ENCODE measurements at regions not wholly inside any gene's neighbourhood (a gene's known extent, or its start where the extent isn't known, plus 50 kb on each side); places are given as distances from the start of the nearest gene placed in this dataset.

- no peak for DNase-seq (ENCODE audit: low spot score)
Measured at GRCh38 chr6:12381587-12381986, 91.4 kb downstream of the EDN1 start.

GRCh38 chr6:12383448-12383847, 93.3 kb downstream of the EDN1 start:
- DNase-seq (ENCODE audit: low spot score) = no peak

- peak; percentile 71 for DNase-seq (ENCODE audit: low spot score)
Measured at GRCh38 chr6:12384357-12384912, 94.3 kb downstream of the EDN1 start.

GRCh38 chr6:12385316-12385715, 95.2 kb downstream of the EDN1 start:
- no peak for DNase-seq (ENCODE audit: low spot score)

- no peak for DNase-seq (ENCODE audit: low spot score)
Measured at GRCh38 chr6:12386816-12387215, 96.7 kb downstream of the EDN1 start.

GRCh38 chr6:12391472-12391871, 101.3 kb downstream of the EDN1 start:
- no peak for DNase-seq (ENCODE audit: low spot score)

GRCh38 chr6:12392490-12392889, 102.3 kb downstream of the EDN1 start:
- DNase-seq (ENCODE audit: low spot score) = no peak

GRCh38 chr6:12393100-12393499, 102.9 kb downstream of the EDN1 start:
- no peak for DNase-seq (ENCODE audit: low spot score)

- no peak for DNase-seq (ENCODE audit: low spot score)
Measured at GRCh38 chr6:12394170-12394569, 104.0 kb downstream of the EDN1 start.

- no peak for DNase-seq (ENCODE audit: low spot score)
Measured at GRCh38 chr6:12395898-12396297, 105.7 kb downstream of the EDN1 start.

GRCh38 chr6:12401200-12401599, 111.0 kb downstream of the EDN1 start:
- DNase-seq (ENCODE audit: low spot score) = no peak

- DNase-seq (ENCODE audit: low spot score) = no peak
Measured at GRCh38 chr6:12403201-12403826, 113.2 kb downstream of the EDN1 start.

GRCh38 chr6:12403947-12404647, 113.9 kb downstream of the EDN1 start:
- DNase-seq (ENCODE audit: low spot score) = no peak

- no peak for DNase-seq (ENCODE audit: low spot score)
Measured at GRCh38 chr6:12404651-12405050, 114.5 kb downstream of the EDN1 start.

GRCh38 chr6:12408752-12409151, 118.6 kb downstream of the EDN1 start:
- no peak for DNase-seq (ENCODE audit: low spot score)

GRCh38 chr6:12410946-12411345, 120.8 kb downstream of the EDN1 start:
- no peak for DNase-seq (ENCODE audit: low spot score)

GRCh38 chr6:12414096-12414675, 124.0 kb downstream of the EDN1 start:
- no peak for DNase-seq (ENCODE audit: low spot score)

GRCh38 chr6:12415980-12416598, 125.9 kb downstream of the EDN1 start:
- no peak for DNase-seq (ENCODE audit: low spot score)

- DNase-seq (ENCODE audit: low spot score) = no peak
Measured at GRCh38 chr6:12417191-12417590, 127.0 kb downstream of the EDN1 start.

GRCh38 chr6:12418946-12419345, 128.8 kb downstream of the EDN1 start:
- DNase-seq (ENCODE audit: low spot score) = no peak

GRCh38 chr6:12419631-12420272, 129.6 kb downstream of the EDN1 start:
- DNase-seq (ENCODE audit: low spot score) = no peak

- DNase-seq (ENCODE audit: low spot score) = no peak
Measured at GRCh38 chr6:12420626-12421025, 130.5 kb downstream of the EDN1 start.
